K562 (cell line): ENCODE measurements at regions not wholly inside any gene's neighbourhood (a gene's known extent, or its start where the extent isn't known, plus 50 kb on each side); places are given as distances from the start of the nearest gene placed in this dataset.

ENCODE experiments used
- ATAC-seq: fragments of 200-7000 bp; cut with Tn5 transposase; 3 replicates; pipeline ENCODE4 v1.9.1; 2020; ENCODE audit warnings: moderate library complexity
- BruUV-seq: library from RNA; stranded (reverse); fragments of 400-500 nt; replicated peaks from 2 replicates; lab custom pipeline; 2021; lab: Mats Ljungman, UMichigan
- CTCF ChIA-PET: fragments of 300-600 bp; formaldehyde crosslinking; extraction: SDS; loops from one replicate; lab custom pipeline; 2021; ENCODE audit warnings: low intra/inter-chr PET ratio; lab: Yijun Ruan, JAX
- POLR2A ChIA-PET: fragments of 300-600, 350-650 bp; sonication (Branson Sonifier 250); formaldehyde crosslinking; extraction: SDS; loops from one replicate; lab custom pipeline; 2021; ENCODE audit warnings: antibody characterized with exemption, inconsistent platforms; lab: Yijun Ruan, JAX
- DNase-seq, 4 experiments: peaks; one replicate each; pipeline versions ENCODE4 v3.0.0 to v3.0.0-alpha.2; 2011 to 2018; ENCODE audit warnings: low spot score in 3 of 4, mixed read lengths in 3 of 4; ENCODE audit errors: extremely low read depth in 1 of 4
- FAIRE-seq: peaks from 2 replicates; lab custom pipeline; 2011; peaks lifted over from hg19 to GRCh38; lab: Jason Lieb, UNC
- H2AFZ ChIP-seq: 2 replicates; pipeline ENCODE4 v1.6.0; 2011; ENCODE audit warnings: low read depth, low read length, control low read depth, inconsistent platforms
- H3K27ac ChIP-seq: fragments of 200-600 bp; 3 replicates; pipeline ENCODE4 v1.8.0; 2011; ENCODE audit warnings: low read depth, mild to moderate bottlenecking, control low read depth, inconsistent platforms, low read length, moderate library complexity, mixed read lengths; ENCODE audit errors: extremely low read depth
- H3K27me3 ChIP-seq, 2 experiments: fragments of 300-600 bp in 1 of 2; 2 replicates in 1 of 2; 3 replicates in 1 of 2; pipeline versions ENCODE4 v1.6.0 to v1.8.0; 2011; ENCODE audit warnings: inconsistent platforms in 2 of 2, low read length in 2 of 2, mild to moderate bottlenecking in 1 of 2, mixed read lengths in 1 of 2, moderate library complexity in 1 of 2; ENCODE audit not compliant: control insufficient read depth in 2 of 2, insufficient read depth in 2 of 2
- H3K36me3 ChIP-seq: fragments of 300-600 bp; 3 replicates; pipeline ENCODE4 v1.8.0; 2011; ENCODE audit warnings: mild to moderate bottlenecking, low read length, inconsistent platforms; ENCODE audit not compliant: control insufficient read depth, insufficient read depth
- H3K4me1 ChIP-seq, 2 experiments: fragments of 200-600 bp in 1 of 2; replicated peaks in 1 of 2; 2 replicates in 1 of 2; 3 replicates in 1 of 2; pipeline versions ENCODE4 v1.5.1 to v1.8.0; 2011; ENCODE audit warnings: inconsistent platforms in 2 of 2, low read length in 2 of 2, mild to moderate bottlenecking in 1 of 2, mixed read lengths in 1 of 2, moderate library complexity in 1 of 2; ENCODE audit not compliant: control insufficient read depth in 2 of 2, insufficient read depth in 2 of 2
- H3K4me2 ChIP-seq: 2 replicates; pipeline ENCODE4 v1.6.1; 2011; ENCODE audit warnings: low read length, control low read depth, inconsistent platforms, mixed read lengths; ENCODE audit not compliant: insufficient read depth
- H3K4me3 ChIP-seq: fragments of 200-600 bp; sonication (generic), shearing (Covaris generic); 2 replicates; pipeline ENCODE4 v1.5.1; 2016; ENCODE audit warnings: control low read depth, inconsistent platforms
- H3K79me2 ChIP-seq: fragments of 200-600 bp; 3 replicates; pipeline ENCODE4 v1.8.0; 2011; ENCODE audit warnings: low read length, inconsistent platforms; ENCODE audit not compliant: control insufficient read depth, insufficient read depth
- H3K9ac ChIP-seq, 2 experiments: 2 replicates each; pipeline versions ENCODE4 v1.6.0 to v1.6.1; 2011; ENCODE audit warnings: low read depth in 2 of 2, low read length in 2 of 2, control low read depth in 1 of 2, inconsistent platforms in 1 of 2, mild to moderate bottlenecking in 1 of 2, mixed read lengths in 1 of 2; ENCODE audit not compliant: insufficient read depth in 1 of 2
- H3K9me1 ChIP-seq: one replicate; pipeline ENCODE4 v1.6.0; 2011; ENCODE audit warnings: inconsistent platforms, mild to moderate bottlenecking, low read length, moderate library complexity; ENCODE audit not compliant: control insufficient read depth, insufficient read depth
- H3K9me3 ChIP-seq: replicated peaks from 2 replicates; pipeline ENCODE4 v1.5.1; 2011; ENCODE audit warnings: low read depth, low read length, inconsistent platforms; ENCODE audit not compliant: control insufficient read depth, insufficient read depth
- H4K20me1 ChIP-seq: replicated peaks from 2 replicates; pipeline ENCODE4 v1.6.1; 2011; ENCODE audit warnings: low read length, inconsistent platforms, mixed read lengths; ENCODE audit not compliant: control insufficient read depth, insufficient read depth
- CHD2 ChIP-seq: IDR thresholded peaks from 2 replicates; pipeline ENCODE4 v1.6.1; 2011; ENCODE audit warnings: low read depth, low read length
- EZH2 ChIP-seq: IDR thresholded peaks from 2 replicates; pipeline ENCODE4 v1.6.1; 2012; ENCODE audit warnings: low read depth, mild to moderate bottlenecking, inconsistent platforms, low read length, borderline replicate concordance
- HDAC1 ChIP-seq, 2 experiments: fragments of 450-650 bp; IDR thresholded peaks; 2 replicates each; pipeline ENCODE4 v1.6.1; 2016 to 2017; ENCODE audit warnings: inconsistent platforms in 1 of 2, mild to moderate bottlenecking in 1 of 2, moderate library complexity in 1 of 2
- HNRNPL ChIP-seq: fragments of 200-400 bp; formaldehyde crosslinking; IDR thresholded peaks from 2 replicates; pipeline ENCODE4 v1.6.1; 2017; ENCODE audit warnings: low read depth, mild to moderate bottlenecking, low read length
- KAT7 ChIP-seq: sonication (generic); formaldehyde crosslinking; IDR thresholded peaks from 2 replicates; pipeline ENCODE4 v1.8.0; 2022; ENCODE audit warnings: missing genetic modification reagents, mild to moderate bottlenecking, borderline replicate concordance
- OTX1 ChIP-seq: fragments of 450-650 bp; formaldehyde crosslinking; IDR thresholded peaks from 2 replicates; pipeline ENCODE4 v1.4.0; 2022; ENCODE audit warnings: mild to moderate bottlenecking
- PML ChIP-seq: IDR thresholded peaks from 2 replicates; pipeline ENCODE4 v1.6.1; 2012; ENCODE audit warnings: low read length, inconsistent platforms
- PURB ChIP-seq: sonication (generic); formaldehyde crosslinking; IDR thresholded peaks from 2 replicates; pipeline ENCODE4 v1.9.0; 2021; ENCODE audit warnings: low read depth, mild to moderate bottlenecking, missing genetic modification reagents
- RNF2 ChIP-seq: sonication (generic); IDR thresholded peaks from 2 replicates; pipeline ENCODE4 v1.6.1; 2016
- SETDB1 ChIP-seq: IDR thresholded peaks from one replicate; pipeline ENCODE4 v1.6.1; 2012; ENCODE audit warnings: low read length, control low read depth, inconsistent platforms
- SMAD4 ChIP-seq: fragments of 250-450 bp; sonication (Bioruptor Pico); conservative IDR thresholded peaks from 2 replicates; pipeline ENCODE4 v1.8.0; 2021; ENCODE audit warnings: inconsistent platforms, mild to moderate bottlenecking, moderate library complexity
- SNIP1 ChIP-seq: fragments of 450-650 bp; IDR thresholded peaks from 2 replicates; pipeline ENCODE4 v1.7.1; 2017; ENCODE audit warnings: low read depth, mild to moderate bottlenecking
- SRSF7 ChIP-seq: fragments of 200-400 bp; formaldehyde crosslinking; optimal IDR thresholded peaks from 2 replicates; pipeline ENCODE3; 2017; ENCODE audit warnings: mild to moderate bottlenecking, low read depth, low read length
- WGBS: fragments of 100-300 bp; shearing (Covaris generic); methylation state at CpG from one replicate; pipeline ENCODE4 v1.1.6; 2016; ENCODE audit warnings: low coverage, mixed read lengths; ENCODE audit not compliant: insufficient coverage; ENCODE audit errors: missing lambda C conversion rate; 5-methylcytosine and 5-hydroxymethylcytosine counted together
- in situ Hi-C: fragments of 300-500 bp; cut with MboI; formaldehyde crosslinking; loops from 4 replicates; pipeline ENCODE4 v1.15.0; 2018; ENCODE audit warnings: inconsistent platforms, mixed read lengths
- intact Hi-C: fragments of 100-400 bp; cut with micrococcal nuclease; formaldehyde crosslinking; loops from 2 replicates; pipeline ENCODE4 v1.14.2; 2022

- TF ChIP-seq EZH2 (no peak), RNF2 (no peak), SETDB1 (no peak), OTX1 (CRISPR knock-in tag) (no peak), PURB (CRISPR knock-in tag) (no peak)
Measured at GRCh38 chr17:79536212-79536840, 74.5 kb downstream of the RBFOX3 start (continued).

GRCh38 chr17:79535728-79536025, 75.2 kb downstream of the RBFOX3 start:
- TF ChIP-seq KAT7 (CRISPR knock-in tag) (no peak), SRSF7 (no peak), SNIP1 (no peak), PML (no peak), CHD2 (no peak), RNF2 (no peak), HDAC1 (IDR thresholded peaks at IDR 0.05) (no peak), HNRNPL (no peak), SMAD4 (CRISPR knock-in tag) (no peak)
- TF ChIP-seq, all 486 proteins: peak for 0
- no TSS peak for BruUV-seq
- no peak for DNase-seq
- 0% methylated on average over 3 of the region's 5 CpGs for WGBS
- no peak for ATAC-seq
- no peak overlapping the region for H3K4me2 ChIP-seq
- no peaks in the 10 kb centered on the region for H3K36me3 ChIP-seq
- no peaks in the 10 kb centered on the region for H3K9me3 ChIP-seq
- ChIA-PET POLR2A (no interaction called here), CTCF (no interaction called here)
- no peak overlapping the region for H3K9ac ChIP-seq
- peaks cover 17% of the 10 kb centered on the region; the same call in 1 of the 2 replicates for H4K20me1 ChIP-seq
- peaks cover 0 to 3% of the 10 kb centered on the region in 2 experiments; a peak in 1 of 5 replicates for H3K4me1 ChIP-seq
- H3K4me3 ChIP-seq = no peak overlapping the region
- no peak for FAIRE-seq
- peaks cover 2% of the 10 kb centered on the region for H3K9me1 ChIP-seq
- intact Hi-C loops (no loop called here), in situ Hi-C loops (no loop called here)
- no peak overlapping the region for H3K27ac ChIP-seq
- H3K79me2 ChIP-seq = no peaks in the 10 kb centered on the region
- H3K27me3 ChIP-seq = peaks cover 23 to 85% of the 10 kb centered on the region in 2 experiments
- H2AFZ ChIP-seq = no peak overlapping the region
